DMS53 (cell line): ENCODE measurements at regions not wholly inside any gene's neighbourhood (a gene's known extent, or its start where the extent isn't known, plus 50 kb on each side); places are given as distances from the start of the nearest gene placed in this dataset.
"Not testable (repeated sequence)": the region's sequence is repeated elsewhere in the genome, so short reads cannot be mapped to it uniquely, and the experiment has no call there.

Source experiments
- DNase-seq: peaks from one replicate; lab custom pipeline; 2025; lab: John Stamatoyannopoulos, UW

DNA sequence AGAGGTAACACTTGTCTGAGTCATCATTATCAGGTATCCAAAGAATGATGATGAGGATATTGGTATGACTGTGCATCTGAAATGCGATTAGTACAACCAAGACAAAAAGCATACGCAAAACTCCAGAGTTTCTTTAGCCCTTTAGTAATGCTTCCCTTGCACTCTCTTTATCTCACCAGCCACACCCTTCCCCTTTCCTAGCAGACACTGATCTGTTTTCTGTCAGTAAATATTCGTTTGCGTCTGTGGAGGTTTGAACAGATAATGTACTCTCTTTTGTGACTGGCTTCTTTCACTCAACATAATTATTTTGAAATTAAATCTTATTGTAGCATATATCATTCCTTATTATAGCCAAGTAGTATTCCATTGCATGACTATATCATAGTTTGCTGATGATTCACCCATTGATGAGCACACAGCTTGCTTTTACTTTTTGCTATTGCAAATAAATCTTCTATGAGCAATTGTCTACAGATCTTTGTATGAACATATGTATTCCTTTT, 775.7 kb downstream of the SLC6A15 start:
- peak; percentile 38 for DNase-seq

DNA sequence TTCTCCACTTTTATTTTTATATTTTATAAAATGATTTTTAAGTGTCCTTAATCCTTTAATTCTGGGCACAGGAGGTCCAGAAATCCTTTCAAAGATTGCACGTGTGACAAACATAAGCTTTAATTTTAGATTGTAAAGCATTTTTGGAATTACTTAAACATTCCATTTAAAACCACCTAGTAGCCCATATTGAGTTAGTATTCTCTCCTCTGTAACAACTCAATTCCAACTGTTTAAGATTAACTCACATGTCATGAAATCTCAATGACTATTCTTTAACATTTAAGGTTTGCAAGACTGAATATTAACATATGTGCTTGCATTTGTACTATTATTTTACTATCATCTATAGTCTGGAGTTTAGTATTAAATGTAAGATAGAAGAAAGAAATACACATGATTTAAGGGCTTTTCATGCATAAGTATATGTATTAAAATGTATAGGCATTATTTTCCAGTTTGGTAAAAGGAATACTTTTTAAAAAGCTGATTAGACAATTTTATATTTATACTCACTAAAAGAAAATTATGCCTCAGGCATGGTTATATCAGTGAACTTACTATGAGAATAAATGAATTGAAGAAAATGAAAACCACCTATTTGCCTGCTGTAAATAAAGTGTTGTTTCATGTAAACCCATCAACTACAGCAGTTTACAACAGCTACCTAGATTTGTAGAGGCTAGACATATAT, 776.9 kb downstream of the SLC6A15 start:
- DNase-seq: no peak

DNA sequence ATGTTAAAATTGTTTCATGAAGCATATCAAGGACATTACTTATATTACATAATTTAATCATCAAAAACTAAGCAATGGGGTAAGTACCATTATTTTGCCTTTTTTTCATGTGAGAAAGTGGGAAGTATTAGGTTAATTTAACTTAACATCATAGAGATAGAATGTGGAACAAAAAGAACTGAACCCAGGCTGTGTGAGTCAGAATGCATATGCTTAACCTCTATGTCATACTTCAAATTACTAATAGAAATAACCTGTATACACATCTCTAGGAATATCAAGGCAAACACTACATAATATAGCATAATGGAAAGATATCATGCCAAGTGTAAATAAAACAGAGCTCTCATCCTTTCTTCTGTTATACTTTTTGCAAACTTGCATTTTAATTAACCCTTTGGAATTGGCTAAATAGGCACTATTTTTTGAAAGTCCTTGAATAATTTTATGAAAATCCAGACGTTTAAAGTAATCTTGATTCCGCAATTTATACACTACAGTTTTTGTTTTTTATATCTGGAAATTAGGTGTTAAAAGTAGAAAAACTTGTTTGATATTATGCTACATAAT, 777.7 kb downstream of the SLC6A15 start:
- no peak for DNase-seq

DNA sequence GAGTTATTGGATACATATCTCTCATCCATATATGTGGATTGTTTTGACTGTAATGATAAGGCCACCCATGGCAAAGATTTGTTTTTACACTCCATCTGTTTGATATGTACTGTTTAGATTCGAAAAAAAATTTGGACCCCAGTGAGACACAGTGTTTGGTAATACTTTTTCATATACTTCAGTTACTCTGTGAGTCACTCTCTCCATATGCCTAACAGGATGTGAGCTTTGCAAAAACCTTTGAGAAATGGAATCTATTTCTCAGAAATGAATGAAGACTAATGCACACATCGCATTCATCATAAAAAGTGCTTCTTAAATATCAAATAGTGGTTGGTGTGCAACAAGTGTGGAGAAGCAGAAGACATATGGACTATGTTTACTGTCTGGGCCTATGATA, 781.5 kb downstream of the SLC6A15 start:
- DNase-seq: peak; percentile 37

DNA sequence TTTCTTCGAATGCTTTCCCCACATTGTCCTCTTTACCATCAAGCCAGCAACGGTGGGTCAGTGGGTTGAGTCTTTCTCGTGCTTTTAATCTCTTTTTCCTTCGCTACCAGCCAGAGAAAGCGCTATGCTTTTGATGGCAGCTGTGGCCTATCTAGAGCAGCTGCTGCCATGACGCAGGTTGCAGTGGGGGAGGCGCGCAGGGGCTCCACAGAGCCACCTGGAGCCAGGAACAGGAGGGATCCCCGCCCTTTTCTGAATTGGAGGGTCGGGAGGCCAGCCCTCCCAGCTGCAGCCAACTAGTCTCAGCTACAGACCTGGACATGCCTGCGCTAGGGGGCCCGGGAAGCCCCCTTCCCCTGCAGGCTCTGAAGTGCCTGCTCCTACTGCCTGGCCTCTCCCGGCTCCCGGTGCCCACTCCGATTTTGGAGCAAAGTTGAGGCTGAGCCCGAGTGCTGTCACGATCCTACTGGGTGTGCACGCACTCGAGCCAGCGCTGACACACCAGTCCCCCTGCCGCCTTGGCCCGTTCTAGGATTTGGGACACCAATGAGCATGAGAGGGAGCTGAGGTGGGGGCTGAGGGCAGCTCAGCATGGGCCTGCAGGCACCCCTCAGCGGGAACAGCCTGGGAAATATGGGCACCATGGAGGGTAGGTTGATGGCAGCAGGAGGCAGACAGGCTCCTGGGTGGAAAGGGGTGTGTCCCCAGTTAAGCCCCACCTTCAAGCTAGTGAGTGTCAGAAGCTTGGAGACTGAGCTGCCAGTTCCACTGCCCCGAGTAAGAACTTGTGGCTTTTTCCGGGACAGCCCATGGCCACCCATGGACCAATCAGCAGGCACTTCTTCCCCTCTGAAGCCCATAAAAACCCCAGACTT, 784.2 kb downstream of the SLC6A15 start:
- peak; percentile 93 for DNase-seq

DNA sequence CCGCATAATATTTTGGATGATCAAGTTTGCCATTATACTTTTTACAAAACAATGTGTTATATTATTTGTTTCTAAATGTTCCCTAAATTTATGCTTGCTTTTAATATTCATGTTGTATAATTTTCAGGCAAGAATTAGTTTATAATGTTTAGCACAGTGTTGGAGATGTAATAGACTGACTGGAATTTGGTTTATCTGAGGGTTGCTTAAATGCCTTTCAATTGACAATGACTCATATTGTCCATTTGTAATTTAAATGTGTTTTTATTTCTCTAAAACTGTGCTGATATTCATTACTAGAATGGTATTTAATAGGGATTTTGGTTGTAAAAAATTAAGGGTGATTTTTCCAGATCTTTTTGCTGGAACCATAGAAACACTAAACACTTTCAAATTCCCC, 788.4 kb downstream of the SLC6A15 start:
- DNase-seq: no peak

DNA sequence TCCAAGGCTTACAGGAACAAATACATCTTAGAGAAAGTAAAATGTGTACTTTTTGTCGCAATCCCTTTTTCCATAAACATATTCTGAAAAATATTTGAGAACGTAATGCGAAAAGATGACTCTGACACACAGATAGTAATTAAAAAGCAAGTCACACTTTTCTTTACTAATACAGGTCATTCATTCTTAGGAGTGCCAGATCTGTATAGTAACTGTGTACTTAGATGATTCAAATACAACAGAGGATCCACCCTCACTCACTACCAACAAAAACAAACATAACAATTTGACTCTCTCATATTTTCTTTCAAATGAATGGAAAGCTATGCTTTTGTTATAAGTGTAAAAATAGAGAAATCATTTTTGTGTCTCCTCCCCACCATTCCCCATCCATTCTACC, 795.4 kb downstream of the SLC6A15 start:
- peak; percentile 83 for DNase-seq

DNA sequence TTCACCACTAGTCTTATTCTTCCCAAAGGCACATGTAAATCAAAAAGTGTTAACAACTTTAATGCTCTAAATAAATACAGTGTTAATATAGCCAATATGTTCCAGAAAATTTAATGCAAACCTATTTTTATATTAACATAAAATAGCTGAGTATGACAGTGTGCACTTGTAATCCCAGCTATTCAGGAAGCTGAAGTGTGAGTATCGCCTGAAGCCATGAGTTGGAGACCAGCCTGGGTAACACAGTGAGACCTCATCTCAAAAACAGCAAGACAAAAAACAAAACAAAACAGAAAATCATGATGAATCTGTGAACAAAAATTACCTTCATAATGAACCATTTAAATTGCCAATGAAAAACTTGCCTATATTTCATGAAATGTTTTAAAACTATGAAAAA, 798.9 kb downstream of the SLC6A15 start:
- DNase-seq: no peak

DNA sequence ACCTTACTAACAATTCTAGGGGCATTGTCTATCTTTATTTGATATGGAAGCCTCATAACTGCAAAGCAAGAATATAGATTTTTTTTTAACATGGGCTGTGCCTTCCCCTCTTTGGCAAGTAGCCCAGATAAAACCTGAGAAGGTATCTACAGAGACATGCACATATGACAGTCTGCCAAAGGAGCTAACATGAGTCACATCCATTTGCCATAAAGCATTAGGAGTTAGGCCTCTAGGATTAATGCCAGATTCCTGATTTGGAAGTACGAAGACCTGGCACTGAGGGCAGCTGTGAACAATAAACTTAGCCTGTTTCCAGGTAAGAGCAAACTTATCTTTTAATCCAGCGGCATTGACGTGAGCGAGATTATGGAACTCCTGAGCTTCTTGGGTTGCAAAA, 808.7 kb downstream of the SLC6A15 start:
- not testable (repeated sequence) for DNase-seq

DNA sequence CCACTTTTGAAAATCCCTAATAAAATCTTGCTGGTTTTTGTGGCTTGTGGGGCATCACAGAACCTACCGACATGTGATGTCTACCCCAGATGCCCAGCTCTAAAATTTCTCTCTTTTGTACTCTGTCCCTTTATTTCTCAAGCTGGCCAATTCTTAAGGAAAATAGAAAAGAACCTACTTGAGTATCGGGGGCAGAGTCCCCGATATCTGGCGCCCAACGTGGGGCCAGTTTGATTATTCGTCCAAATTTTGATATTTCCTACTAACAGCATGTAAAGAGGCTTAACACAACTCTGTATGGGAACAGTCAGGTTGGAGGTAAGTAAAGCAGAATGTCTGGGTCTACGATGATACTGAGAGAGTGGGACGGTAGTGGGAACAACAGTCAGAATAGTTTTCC, 810.6 kb downstream of the SLC6A15 start:
- DNase-seq: peak; percentile 11

DNA sequence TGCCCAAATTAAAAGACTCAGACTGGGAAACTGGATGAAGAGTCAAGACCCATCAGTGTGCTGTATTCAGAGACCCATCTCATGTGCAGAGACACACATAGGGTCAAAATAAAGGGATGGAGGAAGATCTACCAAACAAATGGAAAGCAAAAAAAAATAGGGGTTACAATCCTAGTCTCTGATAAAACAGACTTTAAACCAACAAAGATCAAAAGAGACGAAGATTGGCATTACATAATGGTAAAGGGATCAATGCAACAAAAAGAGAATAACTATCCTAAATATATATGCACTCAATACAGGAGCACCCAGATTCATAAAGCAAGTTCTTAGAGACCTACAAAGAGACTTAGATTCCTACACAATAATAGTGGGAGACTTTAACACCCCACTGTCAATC, 813.0 kb downstream of the SLC6A15 start:
- DNase-seq: peak; percentile 35

DNA sequence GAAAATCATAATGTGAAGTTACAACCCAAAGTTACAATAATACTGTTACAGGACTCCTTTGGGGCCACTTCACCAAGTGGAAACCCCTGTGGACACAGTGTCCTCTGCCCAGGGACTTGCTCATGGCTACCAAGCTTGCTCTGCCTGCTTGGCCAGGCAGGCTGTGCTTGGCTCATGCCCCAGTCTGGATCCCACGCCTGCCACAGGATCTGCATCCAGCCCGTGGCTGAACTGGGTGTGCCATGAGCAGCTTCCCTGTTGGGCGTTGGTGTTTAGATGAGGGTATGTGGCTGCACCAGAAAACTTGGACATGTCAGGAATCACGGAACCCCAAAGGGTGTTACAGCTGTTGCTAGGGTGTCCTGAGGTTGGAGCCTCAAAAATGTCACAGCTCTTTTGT, 820.9 kb downstream of the SLC6A15 start:
- DNase-seq: no peak

DNA sequence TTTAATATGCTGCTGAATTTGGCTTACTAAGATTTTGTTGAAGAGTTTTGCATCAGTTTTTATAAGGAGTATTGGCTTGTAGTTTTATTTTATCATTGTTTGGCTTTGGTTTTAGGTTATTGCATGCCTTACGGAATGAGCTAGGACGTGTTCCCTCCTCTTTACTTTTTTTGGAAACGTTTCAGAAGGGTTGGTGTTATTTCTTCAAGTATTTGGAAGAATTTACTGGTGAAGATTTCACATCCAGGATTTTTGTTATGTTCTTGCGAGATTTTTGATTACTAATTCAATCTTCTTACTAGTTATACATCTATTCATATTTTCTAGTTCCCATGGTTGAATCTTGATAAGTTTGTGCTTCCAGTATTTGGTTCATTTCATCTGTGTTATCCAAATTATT, 823.2 kb downstream of the SLC6A15 start:
- DNase-seq: no peak

DNA sequence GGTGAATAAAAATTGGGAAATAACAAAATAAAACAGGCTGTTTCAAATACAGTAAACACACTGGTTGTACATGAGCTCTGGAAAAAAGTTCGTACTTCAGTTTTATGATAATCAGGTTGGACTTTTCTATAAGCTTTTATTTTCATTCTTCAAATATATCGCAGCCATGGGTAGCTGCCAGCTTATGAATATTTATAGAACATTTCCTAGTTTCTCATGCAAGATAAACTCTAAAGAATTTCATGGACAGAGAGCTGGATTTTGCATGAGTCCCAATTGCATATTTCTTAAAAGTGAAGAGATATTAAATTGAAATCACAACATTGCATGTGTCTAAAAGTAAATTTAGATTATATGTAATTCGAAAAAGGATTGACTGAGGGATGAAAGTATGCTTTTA, 827.6 kb downstream of the SLC6A15 start:
- DNase-seq: no peak

DNA sequence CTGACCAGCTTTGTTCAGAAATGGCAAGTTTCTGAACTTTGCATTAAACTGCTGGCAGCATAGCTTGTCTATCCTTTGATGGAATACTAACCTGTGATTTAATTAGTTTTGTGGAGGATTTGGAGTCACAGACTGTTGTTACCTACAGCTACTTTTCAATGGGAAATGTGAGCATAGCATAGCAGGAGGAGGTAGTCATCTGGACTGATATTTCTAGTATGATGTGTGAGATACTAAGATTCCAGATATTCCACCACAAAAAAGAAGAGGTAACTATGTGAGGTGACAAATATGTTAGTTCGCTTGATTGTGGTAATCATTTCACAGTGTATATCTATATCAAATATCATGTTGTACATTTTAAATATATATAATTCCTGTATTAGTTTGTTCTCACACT, 833.0 kb downstream of the SLC6A15 start:
- DNase-seq: no peak

DNA sequence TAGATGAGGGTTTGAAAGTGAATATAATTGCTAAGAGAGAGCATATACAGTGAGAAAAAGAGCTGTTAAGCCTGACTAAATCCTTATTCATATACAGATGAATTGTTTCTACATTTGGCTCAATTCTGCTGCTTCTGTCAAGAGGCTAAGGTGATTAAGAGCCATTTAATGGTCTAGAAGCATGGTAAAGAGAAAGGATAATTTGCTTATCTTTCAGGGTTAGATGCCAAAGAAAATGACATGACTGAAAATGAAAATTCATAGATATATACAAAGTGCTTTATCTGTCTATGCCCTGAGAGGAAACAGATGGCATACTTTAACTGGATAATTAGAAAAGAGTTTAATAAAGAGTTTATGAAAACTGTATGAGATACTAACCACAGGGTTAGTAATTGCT, 834.9 kb downstream of the SLC6A15 start:
- DNase-seq: no peak

DNA sequence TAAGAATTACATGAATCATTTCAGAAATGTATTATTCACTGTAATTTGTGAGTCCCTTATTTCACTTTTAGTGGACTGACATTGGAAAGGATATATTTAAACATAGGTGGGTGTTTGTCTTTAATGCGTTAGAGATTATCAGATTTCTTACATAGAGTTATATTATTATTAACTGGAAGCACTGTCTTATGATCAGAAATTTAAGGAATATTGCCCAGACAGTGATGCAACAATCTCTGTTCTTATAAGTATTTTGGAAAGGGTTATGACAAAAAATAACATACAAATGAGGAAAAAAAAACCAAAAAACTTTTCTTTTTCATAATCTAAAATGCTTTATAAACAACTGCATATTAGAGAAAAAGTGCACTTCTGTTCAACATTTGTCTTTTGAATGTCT, 836.6 kb downstream of the SLC6A15 start:
- no peak for DNase-seq

DNA sequence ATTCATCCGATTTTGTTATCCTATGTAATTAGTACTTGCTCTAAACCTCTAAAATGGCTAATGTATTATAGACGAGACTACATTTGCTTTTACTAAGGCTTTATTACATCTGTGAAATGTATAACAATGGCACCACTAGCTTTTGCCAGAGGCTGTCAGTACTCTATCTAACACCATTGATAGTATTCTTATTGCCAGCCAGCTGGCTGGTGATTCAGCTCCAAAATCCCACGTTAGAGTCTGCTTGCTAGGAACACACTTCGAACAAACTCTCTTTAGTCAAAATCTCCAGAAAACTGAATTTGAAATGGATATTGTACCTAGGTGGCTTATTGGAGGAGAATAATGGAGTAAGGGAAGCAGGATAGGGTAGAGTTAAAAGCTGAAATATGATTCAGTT, 839.2 kb downstream of the SLC6A15 start:
- no peak for DNase-seq

DNA sequence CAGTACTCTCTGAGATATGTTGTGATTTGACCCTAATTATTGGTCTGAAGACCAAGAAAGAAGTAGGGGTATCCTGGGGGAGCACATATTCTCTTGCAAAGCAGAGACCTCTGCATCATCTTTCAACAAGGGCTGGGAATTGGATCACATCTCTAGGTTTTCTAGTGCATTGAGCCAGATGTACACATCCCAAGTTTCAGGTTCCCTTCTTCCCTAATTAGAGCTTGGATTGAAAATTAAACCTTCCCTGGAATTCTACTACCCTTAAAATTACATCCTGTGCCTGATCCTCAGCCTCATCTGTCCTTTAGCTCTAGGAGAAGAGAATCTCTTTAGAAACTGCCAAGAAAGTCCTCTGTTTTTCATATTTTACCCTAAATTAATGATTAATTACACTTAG, 839.6 kb downstream of the SLC6A15 start:
- no peak for DNase-seq

DNA sequence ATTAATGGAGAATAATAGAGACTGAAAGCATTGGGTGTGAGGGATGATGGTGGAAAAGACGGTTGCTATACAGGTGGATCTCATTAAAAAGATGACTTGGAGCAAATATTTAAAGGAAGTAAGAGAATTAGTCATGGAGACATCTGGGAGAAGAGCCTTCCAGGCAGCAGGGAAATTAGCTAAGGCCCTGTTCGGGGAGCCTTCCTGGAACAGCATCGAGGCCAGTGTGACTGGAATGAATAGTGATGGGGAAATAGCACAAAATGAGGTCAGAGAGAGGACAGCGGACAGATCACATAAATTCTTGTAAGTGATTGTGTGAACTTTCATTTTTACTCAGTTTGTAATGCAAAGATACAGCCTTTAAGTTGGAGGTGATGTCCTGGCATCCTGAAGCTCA, 842.3 kb downstream of the SLC6A15 start:
- DNase-seq: no peak

DNA sequence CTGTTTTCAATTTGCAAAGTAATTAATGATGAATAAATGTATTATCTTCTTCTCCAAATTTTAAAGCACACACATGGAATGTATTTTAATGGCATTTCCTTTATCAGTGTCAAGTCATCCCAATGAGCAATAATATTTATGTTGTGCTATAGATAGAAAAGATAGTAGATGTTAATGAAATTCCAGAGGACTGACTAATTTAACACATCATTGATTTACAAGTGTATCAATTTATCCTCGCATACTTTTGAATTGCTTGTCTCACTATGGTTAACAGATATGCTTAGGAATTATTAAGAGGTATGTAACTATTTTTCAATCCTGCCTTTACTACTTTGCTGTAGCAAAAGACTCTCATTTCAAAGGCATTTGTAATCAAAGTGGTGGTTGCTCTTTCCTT, 842.9 kb downstream of the SLC6A15 start:
- no peak for DNase-seq

DNA sequence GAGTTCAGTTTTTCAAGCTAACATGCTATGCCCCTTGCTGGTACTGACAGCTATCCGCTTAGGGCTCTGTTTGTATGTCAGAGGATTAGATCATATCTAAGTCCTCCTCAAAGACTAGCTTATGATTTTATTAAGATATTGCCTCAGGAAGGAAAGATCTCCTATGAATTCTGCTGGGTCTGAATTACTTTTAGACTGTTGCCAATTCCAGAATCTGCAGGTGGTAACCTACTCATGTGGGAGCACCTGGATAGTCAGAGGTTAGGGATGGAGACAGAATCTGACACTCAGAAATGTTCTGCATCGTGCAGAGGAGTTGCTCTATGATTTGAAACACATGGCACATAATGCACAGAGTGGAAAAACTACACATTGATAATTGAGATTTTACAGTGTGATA, 843.4 kb downstream of the SLC6A15 start:
- DNase-seq: no peak

DNA sequence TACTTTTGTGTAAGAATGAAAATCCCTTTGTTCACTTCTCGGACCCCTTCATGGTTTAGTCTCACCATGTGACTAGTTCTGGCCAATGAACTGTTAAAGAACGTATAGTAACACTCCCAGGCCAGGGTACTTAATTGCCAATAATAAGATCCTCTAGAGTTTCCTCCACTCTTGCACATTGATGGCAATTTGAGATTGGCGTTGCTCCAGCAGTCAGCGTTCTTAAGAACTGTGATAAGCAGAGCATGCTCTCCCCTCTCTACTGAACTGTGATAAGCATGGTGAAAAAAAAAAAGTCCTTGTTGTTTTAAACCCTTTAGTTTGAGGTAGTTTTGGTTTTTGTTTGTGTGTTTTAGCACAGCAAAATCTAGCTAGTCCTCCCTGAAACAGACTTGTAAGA, 854.5 kb downstream of the SLC6A15 start:
- no peak for DNase-seq
